T-helper 2 cell (primary cell): ENCODE measurements at regions not wholly inside any gene's neighbourhood (a gene's known extent, or its start where the extent isn't known, plus 50 kb on each side); places are given as distances from the start of the nearest gene placed in this dataset.
"Not testable (repeated sequence)": the region's sequence is repeated elsewhere in the genome, so short reads cannot be mapped to it uniquely, and the experiment has no call there.

Experiments used
- DNase-seq, 5 experiments: peaks; one replicate each; pipeline versions ENCODE4 v3.0.0 to v3.0.0-alpha.2; 2012 to 2022

DNA sequence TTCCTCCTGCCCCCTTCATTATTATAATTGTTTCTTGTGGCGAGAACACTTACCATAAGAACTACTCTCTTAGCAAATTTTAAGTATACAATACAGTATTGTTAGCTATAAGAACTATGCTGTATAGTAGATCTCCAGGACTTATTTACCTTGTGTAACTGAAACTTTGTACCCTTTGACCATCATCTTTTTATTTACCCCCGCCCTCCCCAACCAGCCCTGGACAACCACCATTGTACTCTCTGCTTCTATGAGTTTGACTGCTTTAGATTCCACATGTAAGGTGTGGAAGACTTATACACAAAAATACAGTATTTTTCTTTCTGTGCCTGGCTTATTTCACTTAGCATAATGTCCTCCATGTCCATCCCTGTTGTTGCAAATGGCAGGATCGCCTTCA, 161.1 kb downstream of the PHF8 start:
- DNase-seq, result no peak

DNA sequence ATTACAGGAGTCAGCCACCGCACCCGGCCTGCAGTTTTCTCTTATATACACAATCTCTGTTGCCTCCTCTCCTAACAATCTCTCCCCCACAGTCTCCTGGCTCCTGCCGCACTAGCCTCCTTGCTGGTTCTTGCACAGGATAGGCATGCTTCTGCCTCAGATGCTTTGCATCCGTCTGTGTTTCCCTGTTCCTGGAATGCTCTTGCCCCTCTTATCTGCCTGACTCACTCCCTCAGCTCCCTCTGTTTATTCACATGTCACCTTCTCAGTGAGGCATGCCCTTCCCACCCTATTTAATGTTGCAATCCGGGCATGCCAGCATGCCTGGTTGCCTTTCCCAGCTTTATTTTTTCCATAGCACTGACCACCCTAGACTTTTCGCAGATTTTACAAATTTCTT, 161.9 kb downstream of the PHF8 start:
- DNase-seq, result no peak

DNA sequence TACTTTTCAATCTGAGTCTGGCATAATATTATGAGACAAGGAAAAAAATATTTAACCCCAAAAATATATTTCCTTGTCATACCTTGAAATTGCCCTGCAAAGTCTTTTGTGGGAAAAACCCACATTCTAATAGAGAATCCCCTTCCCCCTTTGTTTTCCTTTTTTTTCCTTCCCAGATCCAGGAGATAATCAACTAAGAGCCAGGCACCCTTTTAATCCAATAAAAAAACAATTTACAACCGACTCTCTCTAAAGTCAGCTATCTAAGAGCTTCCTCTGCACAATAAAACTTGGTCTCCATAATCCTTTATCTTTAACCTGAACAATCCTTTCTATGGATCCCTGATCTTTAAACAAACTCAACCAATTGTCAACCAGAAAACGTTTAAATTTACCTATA, 163.5 kb downstream of the PHF8 start:
- not testable (repeated sequence) for DNase-seq

DNA sequence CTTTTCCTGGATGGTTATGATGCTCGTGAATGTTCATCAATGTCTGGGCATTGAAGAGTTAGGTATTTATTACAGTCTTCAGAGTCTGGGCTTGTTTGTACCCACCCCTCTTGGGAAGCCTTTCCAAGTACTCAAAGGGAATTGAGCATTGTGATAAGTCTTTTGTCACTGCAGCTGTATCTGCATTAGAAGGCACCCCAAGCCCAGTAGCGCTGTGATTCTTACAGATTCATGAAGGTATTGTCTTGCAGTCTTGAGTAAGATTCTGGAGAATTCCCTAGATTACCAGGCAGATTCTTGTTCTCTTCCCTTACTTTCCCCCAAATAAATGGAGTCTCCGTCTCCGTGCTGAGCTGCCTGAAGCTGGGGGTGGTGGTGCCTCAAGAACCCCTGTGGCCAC, 173.4 kb upstream of the HUWE1 start:
- no peak for DNase-seq

DNA sequence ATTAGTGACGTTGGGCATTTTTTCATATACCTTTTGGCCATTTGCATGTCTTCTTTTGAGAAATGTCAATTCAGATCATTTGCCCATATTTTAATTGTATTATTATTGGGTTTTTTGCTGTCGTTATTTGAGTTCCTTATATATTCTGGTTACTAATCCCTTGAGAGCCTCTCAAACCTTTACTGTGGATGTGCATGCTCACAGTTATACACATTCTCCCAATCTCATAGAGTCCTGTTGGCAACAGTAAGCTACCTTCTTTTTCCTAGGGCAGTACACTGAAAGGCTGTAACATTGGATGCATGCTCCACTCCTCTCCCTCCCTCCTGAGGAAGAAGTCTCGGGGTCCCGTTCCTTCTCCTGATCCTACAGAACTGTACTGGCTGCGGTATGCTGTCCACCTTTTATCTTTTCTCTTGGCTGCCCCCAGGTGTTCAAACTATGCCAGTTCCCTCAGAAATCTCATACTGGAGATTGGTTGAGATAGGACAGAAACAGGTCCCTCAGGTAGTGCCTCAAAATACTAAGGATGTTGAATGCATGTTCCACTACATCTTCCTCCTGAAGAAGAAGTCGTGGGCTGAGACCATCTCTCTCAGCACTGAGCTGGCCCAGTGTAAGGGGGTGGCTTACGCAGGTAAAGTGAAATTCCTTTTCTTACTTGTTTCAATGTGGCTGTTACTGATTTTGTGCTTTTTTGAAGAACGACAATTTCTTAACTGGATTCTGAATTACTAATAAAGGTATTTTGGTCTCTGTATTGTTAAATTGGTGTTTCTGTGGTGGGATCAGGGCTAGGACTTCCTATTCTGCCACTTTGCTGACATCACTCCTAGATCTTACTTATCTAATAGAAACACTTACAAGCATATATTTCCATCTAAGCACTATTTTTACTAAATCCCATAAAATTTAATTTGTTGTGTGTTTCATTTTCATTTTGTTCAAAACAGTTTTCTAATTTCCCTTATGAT, 145.4 kb upstream of the HUWE1 start:
- peak in 2 of 5 experiments; percentile 10 to 59 for DNase-seq

DNA sequence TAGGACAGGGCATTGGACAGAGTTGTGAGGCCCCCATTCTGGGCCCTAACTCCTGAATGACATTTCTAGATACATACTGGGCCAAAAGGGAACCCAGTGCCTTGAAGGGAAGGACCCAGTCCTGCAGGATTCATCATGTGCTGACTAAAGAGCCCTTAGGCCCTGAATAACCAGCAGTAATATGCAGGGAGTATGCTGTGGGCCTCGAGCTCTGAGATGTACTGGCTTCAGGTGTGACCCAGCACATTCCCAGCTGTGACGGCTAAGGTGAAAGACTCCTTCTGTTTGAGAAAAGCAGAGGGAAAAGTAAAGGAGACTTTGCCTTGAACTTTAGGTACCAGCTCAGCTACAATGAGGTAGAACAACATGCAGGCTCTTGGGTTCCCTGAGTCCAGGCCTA, 138.2 kb upstream of the HUWE1 start:
- no peak for DNase-seq

DNA sequence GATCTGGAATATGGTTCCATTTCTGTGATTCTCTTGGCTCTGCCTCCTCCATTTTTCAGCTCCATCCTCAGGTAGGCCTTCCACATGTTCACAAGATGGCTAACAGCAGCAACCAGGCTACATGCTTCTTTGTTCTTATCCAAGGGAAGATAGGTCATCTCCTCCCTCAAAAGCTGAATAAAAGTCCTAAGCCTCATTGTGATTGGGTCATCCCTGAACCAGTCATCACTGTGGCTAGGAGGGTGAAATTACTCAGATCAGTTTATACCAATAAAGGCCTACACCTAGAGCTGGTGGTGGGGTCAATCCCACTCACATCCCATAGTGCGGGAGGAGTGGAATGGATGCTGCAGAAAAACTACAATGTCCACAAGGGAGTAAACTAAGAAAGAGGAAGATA, 131.6 kb upstream of the HUWE1 start:
- not testable (repeated sequence) for DNase-seq

DNA sequence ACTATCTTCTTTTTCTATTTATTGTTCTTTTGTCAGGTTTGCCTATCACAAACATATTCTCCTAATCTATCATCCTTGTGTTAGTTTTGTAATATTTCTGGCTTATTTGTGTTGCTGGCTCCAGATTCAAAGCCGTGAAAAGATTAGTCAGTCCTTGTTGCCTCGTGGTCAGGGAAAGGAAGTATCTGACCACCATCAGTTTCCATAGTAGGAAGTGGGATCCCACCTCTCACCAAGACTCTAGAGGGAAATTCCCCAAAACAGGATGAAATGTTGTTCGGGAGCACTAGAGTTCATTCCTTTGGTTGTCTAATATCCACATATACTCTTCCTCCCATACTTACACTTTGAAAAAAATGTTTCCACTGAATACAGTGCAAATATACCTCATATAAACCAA, 131.0 kb upstream of the HUWE1 start:
- DNase-seq, result peak in 1 of 5 experiments; percentile 4

DNA sequence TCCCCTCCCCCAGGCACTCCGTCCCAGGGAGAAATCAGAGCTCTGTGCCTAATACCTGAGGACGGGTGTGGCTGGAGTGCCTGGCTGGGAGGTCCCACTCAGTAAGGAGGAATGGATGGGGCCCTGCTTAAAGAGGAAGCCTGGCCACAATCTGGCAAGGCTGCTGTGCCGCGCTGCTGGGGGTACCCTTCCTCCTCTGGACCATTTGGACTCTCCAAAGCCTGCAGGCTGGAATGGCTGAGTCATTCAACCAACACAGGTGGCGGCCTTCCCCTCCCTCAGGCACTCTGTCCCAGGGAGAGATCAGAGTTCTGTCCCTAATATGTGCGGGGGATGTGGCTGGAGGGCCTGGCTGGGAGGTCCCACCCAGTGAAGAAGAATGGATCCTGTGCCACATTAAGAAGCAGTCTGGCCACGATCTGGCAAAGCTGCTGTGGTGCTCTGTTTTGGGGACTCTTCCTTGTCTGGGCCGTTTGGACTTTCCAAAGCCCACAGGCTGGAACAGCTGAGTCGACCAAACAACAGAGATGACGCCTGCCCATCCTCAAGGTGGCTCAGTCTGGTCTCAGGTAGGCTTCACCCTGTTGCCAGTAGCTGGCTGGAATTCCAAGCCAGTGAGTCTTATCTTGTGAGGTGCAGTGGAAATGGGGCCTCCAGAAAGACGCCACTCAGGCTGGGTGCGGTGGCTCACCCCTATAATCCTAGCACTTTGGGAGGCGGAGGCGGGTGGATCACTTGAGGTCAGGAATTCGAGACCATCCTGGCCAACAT, 127.3 kb upstream of the HUWE1 start:
- no peak for DNase-seq

DNA sequence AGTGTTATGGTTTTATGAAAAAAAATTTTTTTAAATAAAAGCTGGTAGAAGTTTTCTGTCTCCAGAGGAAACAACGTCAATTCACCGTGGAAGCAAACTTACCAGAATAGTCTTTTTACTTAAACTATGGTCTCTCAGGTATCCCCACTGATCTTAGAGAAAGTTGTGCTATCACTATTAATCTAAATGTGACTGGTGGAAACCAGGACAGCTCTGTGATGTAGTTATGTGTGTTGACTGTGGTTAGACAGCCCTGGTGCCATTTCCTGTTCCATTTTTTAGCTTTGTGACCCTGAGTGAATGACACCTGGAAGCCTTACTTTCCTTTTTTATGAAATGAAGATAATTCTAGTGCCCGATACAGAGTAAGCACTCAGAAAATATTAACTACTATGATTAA, 111.8 kb upstream of the HUWE1 start:
- peak in 2 of 5 experiments; percentile 38 to 58 for DNase-seq

DNA sequence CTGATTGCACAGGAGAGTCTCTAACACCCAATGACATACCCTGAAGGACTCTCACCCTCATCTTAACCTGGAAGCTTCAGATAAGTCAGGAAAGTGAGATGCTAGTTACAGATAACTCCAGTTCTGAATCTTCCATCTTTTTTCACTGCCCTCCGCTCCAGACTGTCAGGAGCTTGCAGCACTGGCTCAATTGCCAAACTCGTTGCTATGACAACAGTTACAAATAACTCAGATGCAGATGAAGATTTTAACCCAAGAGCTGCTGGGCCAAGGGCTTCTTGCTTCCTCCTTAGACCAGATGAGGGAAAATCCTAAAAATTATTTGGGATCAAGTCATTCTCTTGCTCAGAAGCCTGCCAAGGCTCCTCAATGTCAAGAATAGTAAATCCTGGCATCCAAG, 109.1 kb upstream of the HUWE1 start:
- DNase-seq, result no peak

DNA sequence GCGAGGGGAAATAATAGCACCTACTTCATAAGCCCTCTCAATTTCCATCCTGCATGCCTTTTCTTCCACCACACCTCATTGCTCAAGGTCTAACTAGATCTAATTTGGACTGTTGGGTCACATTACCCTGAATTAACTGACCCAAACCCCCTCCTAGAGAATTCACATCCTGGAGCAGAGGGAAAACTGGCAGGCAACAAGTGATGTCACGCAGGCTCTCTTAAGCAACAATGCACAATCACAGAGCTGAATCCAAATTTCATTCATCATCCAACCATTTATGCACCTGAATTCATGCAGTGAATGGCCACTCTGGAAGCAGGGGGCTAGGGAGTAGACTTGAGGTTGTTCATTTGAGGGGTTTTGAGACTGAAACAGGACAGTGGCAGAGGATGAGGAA, 107.7 kb upstream of the HUWE1 start:
- DNase-seq, result no peak

DNA sequence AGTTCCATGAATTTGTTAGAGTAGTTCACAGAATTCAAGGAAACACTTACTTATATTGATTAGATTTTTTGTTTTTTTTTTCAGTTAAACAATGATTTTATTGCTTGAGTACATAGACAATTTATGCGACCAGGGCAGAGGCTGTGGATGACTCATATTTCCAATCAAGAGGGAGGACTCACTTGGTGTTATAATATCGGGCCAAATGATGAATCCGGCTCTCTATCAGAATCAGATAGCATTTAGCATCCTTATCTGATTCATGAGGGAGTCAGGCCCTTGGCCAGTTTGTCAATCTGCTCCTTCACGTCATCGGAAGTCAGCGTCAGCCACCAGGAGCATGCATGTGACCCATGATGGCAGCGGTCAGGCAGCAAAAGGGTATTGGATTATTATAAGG, 82.3 kb upstream of the HUWE1 start:
- DNase-seq, result no peak

DNA sequence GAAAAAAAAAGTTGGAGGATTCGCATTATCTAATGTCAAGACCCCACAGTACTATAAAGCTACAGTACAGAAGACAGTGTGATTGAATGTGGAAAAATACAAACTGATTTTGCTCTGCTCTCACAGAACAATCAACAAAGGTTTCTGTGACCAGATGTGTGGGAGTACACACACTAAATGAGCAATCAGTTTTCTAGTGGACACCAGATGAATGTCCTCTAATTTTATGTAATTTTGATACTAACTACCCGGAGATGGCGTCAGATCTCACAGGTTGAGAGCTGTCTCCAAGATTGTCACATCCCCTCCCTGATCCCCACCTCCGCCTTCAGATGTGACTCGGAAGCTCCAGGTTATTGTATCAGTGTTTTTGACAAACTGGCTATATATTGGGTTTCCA, 81.9 kb upstream of the HUWE1 start:
- no peak for DNase-seq

DNA sequence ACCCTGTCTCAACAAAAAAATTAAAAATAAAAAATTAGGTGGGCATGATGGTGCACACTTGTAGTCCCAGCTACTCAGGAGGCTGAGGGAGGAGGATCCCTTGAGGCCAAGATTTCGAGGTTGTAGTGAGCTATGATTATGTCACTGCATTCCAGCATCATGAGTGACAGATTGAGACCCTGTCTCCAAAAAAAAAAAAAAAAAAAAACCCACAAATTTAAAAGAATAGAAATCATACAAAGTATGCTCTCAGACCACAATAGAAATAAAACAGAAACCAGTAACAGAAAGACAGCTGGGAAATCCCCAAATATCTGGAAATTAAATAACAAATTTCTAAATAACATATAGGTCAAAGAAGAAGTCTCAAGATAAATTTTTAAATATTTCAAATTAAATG, 81.0 kb upstream of the HUWE1 start:
- DNase-seq, result no peak

DNA sequence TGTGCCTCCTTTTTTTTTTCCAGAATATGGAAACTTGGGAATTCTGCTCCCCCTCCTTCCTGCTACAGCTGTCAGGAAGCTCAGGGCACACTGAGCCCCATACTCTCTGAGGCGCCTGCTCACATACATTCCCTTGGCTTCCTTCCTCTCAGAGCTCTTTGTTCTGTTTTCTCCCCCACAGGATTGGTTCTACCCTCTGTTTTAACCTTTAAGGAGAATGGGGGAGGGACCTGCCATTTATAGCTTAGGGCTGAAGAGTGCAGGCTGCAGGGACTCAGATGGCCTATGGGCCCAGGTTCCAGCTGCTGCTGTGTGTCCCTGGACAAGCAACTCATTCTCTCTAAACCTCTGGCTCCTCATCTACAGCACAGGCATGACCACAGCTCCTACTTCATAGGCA, 70.7 kb upstream of the HUWE1 start:
- not testable (repeated sequence) for DNase-seq

DNA sequence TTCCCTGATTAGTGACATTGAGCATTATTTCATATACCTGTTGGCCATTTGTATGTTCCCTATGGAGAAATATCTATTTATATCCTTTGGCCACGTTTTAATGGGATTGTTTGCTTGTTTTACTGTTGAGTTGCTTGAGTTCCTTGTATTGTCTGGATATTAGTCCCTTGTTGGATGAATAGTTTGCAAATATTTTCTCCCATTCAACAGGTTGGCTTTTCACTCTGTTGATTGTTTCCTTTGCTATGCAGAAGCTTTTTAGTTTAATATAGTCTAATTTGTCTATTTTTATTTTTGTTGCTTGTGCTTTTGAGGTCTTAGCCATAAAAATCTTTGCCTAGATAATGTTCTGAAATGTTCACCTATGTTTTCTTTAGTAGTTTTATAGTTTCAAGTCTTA, 60.2 kb upstream of the HUWE1 start:
- DNase-seq, result no peak

DNA sequence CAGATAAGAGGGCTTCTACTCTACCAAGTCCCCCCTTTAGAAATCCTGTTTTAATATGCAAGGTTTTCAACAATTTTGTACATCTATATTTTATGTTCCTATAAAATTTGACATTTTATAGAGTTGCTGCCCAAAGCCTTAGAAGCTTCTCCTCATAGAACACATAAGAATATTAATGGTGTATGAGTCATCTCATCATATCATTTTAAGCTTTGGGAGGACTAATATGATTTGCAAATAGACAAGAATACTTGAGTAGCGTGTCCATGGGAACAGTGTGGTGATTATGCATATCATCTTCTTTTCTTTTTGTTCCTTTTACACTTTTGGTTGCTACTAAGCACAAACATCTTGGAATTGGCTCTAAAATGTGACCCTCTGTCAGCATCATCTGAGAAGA, 56.7 kb upstream of the HUWE1 start:
- no peak for DNase-seq

DNA sequence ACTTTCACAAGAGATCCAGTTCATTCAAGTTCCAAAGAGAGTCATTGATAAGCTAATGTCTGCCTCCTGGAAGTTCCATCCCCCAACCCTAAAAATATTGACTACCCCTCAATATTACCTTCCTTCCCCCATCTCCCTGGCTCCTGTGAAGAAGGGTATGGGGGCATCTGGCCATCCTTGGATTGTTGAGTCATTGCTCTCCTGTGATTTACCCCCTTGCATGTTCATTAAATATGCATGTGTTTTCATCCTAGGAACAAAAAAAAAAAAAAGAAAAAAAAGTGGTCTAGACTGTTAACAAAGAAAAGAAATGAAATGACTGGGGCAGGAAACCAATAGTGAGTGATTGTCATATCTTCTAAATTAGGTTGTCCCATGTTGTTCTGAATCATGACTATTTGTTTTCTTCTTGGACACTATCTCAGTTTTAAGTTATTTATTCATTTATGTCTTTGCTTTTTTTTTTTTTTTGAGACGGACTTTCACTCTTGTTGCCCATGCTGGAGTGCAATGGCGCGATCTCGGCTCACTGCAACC, 51.9 kb upstream of the HUWE1 start:
- DNase-seq, result peak in 1 of 5 experiments; percentile 71
